ENCODE measurements at regions not wholly inside any gene's neighbourhood (a gene's known extent, or its start where the extent isn't known, plus 50 kb on each side); places are given as distances from the start of the nearest gene placed in this dataset.

- no peaks in the 10 kb centered on the region for H3K36me3 ChIP-seq (ENCODE audit: control insufficient read depth in 1 of 2, insufficient read depth in 2 of 2, low read length in 2 of 2)
- no peak overlapping the region for H3K9ac ChIP-seq (ENCODE audit: low read length)
- no peak overlapping the region for H3K27ac ChIP-seq (ENCODE audit: low read depth, low read length)
- no TSS peak for BruUV-seq (replicated peaks)
- peak overlapping the region; percentile 35; the same call in 1 of the 2 replicates for H3K4me2 ChIP-seq (ENCODE audit: low read length)
- ChIA-PET CTCF (no interaction called here), POLR2A (no interaction called here), RAD21 (ENCODE audit: low non-redundant PET in 1 of 2, low total read pairs in 2 of 2, uncharacterized antibody in 2 of 2, unreplicated experiment in 2 of 2) (no interaction called here)
- intact Hi-C loops (cut with micrococcal nuclease) = no loop called here
- H3K9me2 ChIP-seq (ENCODE audit: insufficient read depth) = no peaks in the 10 kb centered on the region
- H3K79me2 ChIP-seq (ENCODE audit: insufficient read depth, low read length) = no peaks in the 10 kb centered on the region
- peaks cover 0 to 12% of the 10 kb centered on the region in 2 experiments; a peak in 2 of 4 replicates for H3K9me3 ChIP-seq (ENCODE audit: control insufficient read depth in 1 of 2, insufficient read depth in 1 of 2, low read depth in 1 of 2, low read length in 2 of 2)
- DNase-seq (ENCODE audit: low read depth, low spot score) (no peak), ATAC-seq (0 out of 2 replicates have a peak, but pooled peaks have one; percentile 17)
- no peak overlapping the region for H2AFZ ChIP-seq (ENCODE audit: low read depth, low read length, poor library complexity, severe bottlenecking)
- H3K4me1 ChIP-seq (ENCODE audit: control insufficient read depth in 1 of 2, insufficient read depth in 2 of 2, low read length in 2 of 2) = peaks cover 0 to 4% of the 10 kb centered on the region in 2 experiments; a peak in 1 of 4 replicates
- no peak overlapping the region for H3K4me3 ChIP-seq (replicated peaks in 1 of 2; ENCODE audit: low read depth in 1 of 2, low read length in 2 of 2)
- no peaks in the 10 kb centered on the region for H3K27me3 ChIP-seq (ENCODE audit: insufficient read depth, low read length)
- H4K20me1 ChIP-seq (ENCODE audit: insufficient read depth) = no peaks in the 10 kb centered on the region; the same call in 1 of the 2 replicates
- TF ChIP-seq FOSL1 (IDR thresholded peaks at IDR 0.05; ENCODE audit: low read depth) (peak; percentile 22; the same call in 1 of the 2 replicates), POLR2A (IDR thresholded peaks at IDR 0.05; ENCODE audit: borderline replicate concordance, extremely low read depth, insufficient read depth, insufficient read length) (no peak)
These were observed 493.3 kb downstream of the CMPK2 start for GRCh38 chr2:6372317-6372901.

GRCh38 chr2:6381326-6381725, 484.4 kb downstream of the CMPK2 start:
- H3K9ac ChIP-seq (ENCODE audit: low read length) = no peak overlapping the region
- no peaks in the 10 kb centered on the region for H3K79me2 ChIP-seq (ENCODE audit: insufficient read depth, low read length)
- no peak for ATAC-seq
- ChIA-PET CTCF (no interaction called here), POLR2A (no interaction called here), RAD21 (ENCODE audit: low non-redundant PET in 1 of 2, low total read pairs in 2 of 2, uncharacterized antibody in 2 of 2, unreplicated experiment in 2 of 2) (no interaction called here)
- H3K4me3 ChIP-seq (replicated peaks in 1 of 2; ENCODE audit: low read depth in 1 of 2, low read length in 2 of 2) = no peak overlapping the region
- no peaks in the 10 kb centered on the region for H3K9me2 ChIP-seq (ENCODE audit: insufficient read depth)
- TF ChIP-seq JUND (IDR thresholded peaks at IDR 0.05) (no peak), FOSL1 (IDR thresholded peaks at IDR 0.05; ENCODE audit: low read depth) (no peak), REST (IDR thresholded peaks at IDR 0.05; ENCODE audit: low read depth) (no peak)
- H3K4me2 ChIP-seq (ENCODE audit: low read length) = no peak overlapping the region
- H3K4me1 ChIP-seq (ENCODE audit: control insufficient read depth in 1 of 2, insufficient read depth in 2 of 2, low read length in 2 of 2) = no peaks in the 10 kb centered on the region
- no peaks in the 10 kb centered on the region; a peak in 2 of 4 replicates for H3K9me3 ChIP-seq (ENCODE audit: control insufficient read depth in 1 of 2, insufficient read depth in 1 of 2, low read depth in 1 of 2, low read length in 2 of 2)
- no peak for DNase-seq (ENCODE audit: low read depth, low spot score)
- intact Hi-C loops (cut with micrococcal nuclease) = no loop called here
- no TSS peak for BruUV-seq (replicated peaks)
- no peaks in the 10 kb centered on the region for H3K27me3 ChIP-seq (ENCODE audit: insufficient read depth, low read length)
- no peak overlapping the region for H2AFZ ChIP-seq (ENCODE audit: low read depth, low read length, poor library complexity, severe bottlenecking)
- no peaks in the 10 kb centered on the region for H3K36me3 ChIP-seq (ENCODE audit: control insufficient read depth in 1 of 2, insufficient read depth in 2 of 2, low read length in 2 of 2)
- H4K20me1 ChIP-seq (ENCODE audit: insufficient read depth) = no peaks in the 10 kb centered on the region
- H3K27ac ChIP-seq (ENCODE audit: low read depth, low read length) = no peak overlapping the region

Data from HCT116 (cell line).